Epithelial cell of esophagus (primary cell): ENCODE measurements at regions not wholly inside any gene's neighbourhood (a gene's known extent, or its start where the extent isn't known, plus 50 kb on each side); places are given as distances from the start of the nearest gene placed in this dataset.

ENCODE experiments used
- DNase-seq: peaks from one replicate; pipeline ENCODE4 v3.0.0; 2010; ENCODE audit warnings: low read depth
- H3K4me3 ChIP-seq: 2 replicates; pipeline ENCODE4 v1.5.1; 2011; ENCODE audit warnings: mild to moderate bottlenecking, low read length, control low read depth
- TF ChIP-seq, protein P1 (sequence below): IDR thresholded peaks from 2 replicates; pipeline ENCODE4 v1.5.1; 2011; ENCODE audit warnings: low read depth, mild to moderate bottlenecking, low read length, control low read depth, inconsistent platforms; ENCODE audit not compliant: insufficient read depth; ENCODE audit errors: missing control alignments

GRCh38 chr2:14355102-14355501 lies 277.4 kb upstream of the LRATD1 start:
- H3K4me3 ChIP-seq: no peak overlapping the region
- no peak for DNase-seq
- TF ChIP-seq, protein P1, sequence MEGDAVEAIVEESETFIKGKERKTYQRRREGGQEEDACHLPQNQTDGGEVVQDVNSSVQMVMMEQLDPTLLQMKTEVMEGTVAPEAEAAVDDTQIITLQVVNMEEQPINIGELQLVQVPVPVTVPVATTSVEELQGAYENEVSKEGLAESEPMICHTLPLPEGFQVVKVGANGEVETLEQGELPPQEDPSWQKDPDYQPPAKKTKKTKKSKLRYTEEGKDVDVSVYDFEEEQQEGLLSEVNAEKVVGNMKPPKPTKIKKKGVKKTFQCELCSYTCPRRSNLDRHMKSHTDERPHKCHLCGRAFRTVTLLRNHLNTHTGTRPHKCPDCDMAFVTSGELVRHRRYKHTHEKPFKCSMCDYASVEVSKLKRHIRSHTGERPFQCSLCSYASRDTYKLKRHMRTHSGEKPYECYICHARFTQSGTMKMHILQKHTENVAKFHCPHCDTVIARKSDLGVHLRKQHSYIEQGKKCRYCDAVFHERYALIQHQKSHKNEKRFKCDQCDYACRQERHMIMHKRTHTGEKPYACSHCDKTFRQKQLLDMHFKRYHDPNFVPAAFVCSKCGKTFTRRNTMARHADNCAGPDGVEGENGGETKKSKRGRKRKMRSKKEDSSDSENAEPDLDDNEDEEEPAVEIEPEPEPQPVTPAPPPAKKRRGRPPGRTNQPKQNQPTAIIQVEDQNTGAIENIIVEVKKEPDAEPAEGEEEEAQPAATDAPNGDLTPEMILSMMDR: no peak

GRCh38 chr2:14358339-14358738 lies 274.2 kb upstream of the LRATD1 start:
- peak; percentile 23 for DNase-seq
- TF ChIP-seq, protein P1: no peak
- no peak overlapping the region for H3K4me3 ChIP-seq

- no peak overlapping the region for H3K4me3 ChIP-seq
- DNase-seq: no peak
- TF ChIP-seq, protein P1: no peak
These were observed 273.7 kb upstream of the LRATD1 start for GRCh38 chr2:14358774-14359173.

DNA sequence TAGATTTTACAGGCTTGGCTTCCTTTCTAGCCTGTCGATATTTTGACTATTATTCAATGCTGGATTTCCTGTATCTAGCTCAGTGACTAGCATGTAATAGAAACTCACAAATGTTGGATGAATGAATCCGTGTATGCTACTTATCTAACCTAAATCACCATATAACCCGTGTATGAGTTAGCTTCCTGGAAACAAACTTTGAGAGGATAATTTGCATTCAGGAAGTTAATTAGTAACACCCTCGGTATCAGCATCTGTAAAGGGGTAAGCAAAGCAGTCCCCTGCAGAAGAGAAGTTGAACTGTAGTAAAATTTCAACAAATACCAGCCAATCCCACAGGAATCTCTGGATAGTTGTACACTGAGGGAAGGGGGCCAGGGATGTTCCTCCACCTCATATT lies 269.4 kb upstream of the LRATD1 start:
- no peak overlapping the region for H3K4me3 ChIP-seq
- DNase-seq: no peak
- TF ChIP-seq, protein P1: no peak

DNA sequence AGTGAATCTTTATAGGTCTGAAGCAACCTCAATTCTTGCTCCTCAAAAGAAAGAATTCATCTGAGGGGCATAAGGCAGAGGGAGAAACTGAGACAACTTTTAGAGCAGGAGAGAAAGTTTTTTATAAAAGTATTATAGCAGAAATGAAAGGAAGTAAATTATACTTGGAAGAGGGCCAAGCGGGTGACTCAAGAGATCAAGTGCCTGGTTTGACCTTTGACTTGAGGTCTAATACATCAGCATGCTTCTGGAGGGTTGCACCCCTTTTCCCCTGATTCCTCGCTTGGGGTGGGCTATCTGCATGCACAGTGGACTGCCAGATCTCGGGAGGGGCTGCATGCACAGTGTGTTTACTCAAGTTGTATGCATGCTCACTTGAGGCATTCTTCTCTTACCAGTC lies 268.5 kb upstream of the LRATD1 start:
- TF ChIP-seq, protein P1: no peak
- peak; percentile 6 for DNase-seq
- no peak overlapping the region for H3K4me3 ChIP-seq

DNA sequence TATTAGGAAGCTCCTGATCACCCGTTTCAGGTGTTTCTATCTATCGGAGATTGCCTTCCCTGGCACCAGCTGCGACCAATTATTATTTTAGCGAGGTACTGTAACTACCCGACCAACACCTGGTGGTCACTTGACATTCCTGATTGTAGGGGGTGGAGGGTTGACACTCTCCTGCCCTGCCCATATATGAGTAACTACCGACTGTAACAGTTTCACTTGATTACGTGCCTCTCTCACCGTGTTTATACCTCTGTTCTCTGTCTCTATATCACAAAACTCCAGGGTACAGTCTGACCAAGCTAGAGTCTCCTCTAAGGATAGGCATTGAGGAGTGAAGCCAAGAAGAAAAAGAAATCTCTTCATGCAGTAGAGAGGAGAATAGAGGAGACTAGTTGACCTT lies 268.0 kb upstream of the LRATD1 start:
- DNase-seq: no peak
- TF ChIP-seq, protein P1: no peak
- no peak overlapping the region for H3K4me3 ChIP-seq

GRCh38 chr2:14385043-14385442 lies 247.5 kb upstream of the LRATD1 start:
- no peak overlapping the region for H3K4me3 ChIP-seq
- DNase-seq: peak; percentile 14
- TF ChIP-seq, protein P1: peak; percentile 28
